Amygdala (tissue), 56 donors: ENCODE measurements at regions not wholly inside any gene's neighbourhood (a gene's known extent, or its start where the extent isn't known, plus 50 kb on each side); places are given as distances from the start of the nearest gene placed in this dataset.
A peak's percentile ranks its signal among the peaks of the same experiment; 100 is the strongest.

Source experiments
- DNase-seq, 56 donors: peaks; one replicate each; lab custom pipeline; 2025; lab: John Stamatoyannopoulos, UW

- no peak for DNase-seq
Measured at GRCh38 chr15:47607695-47608094, 109.6 kb upstream of the SEMA6D start.

GRCh38 chr15:47609693-47610092 lies 107.6 kb upstream of the SEMA6D start:
- DNase-seq: no peak

GRCh38 chr15:47610736-47611135 lies 106.6 kb upstream of the SEMA6D start:
- no peak for DNase-seq

- no peak for DNase-seq
Measured at GRCh38 chr15:47614360-47615011, 102.8 kb upstream of the SEMA6D start.

- no peak for DNase-seq
Measured at GRCh38 chr15:47616876-47617275, 100.4 kb upstream of the SEMA6D start.

- peak in 11 of 56 donors; percentile 1 to 29 (median 8) for DNase-seq
Measured at GRCh38 chr15:47618241-47618640, 99.1 kb upstream of the SEMA6D start.

- DNase-seq: peak in 1 of 56 donors; percentile 4
Measured at GRCh38 chr15:47620960-47621681, 96.2 kb upstream of the SEMA6D start.

- DNase-seq: no peak
Measured at GRCh38 chr15:47622055-47622454, 95.2 kb upstream of the SEMA6D start.

GRCh38 chr15:47624503-47624902 lies 92.8 kb upstream of the SEMA6D start:
- DNase-seq: no peak

GRCh38 chr15:47639042-47639441 lies 78.3 kb upstream of the SEMA6D start:
- no peak for DNase-seq

- DNase-seq: no peak
Measured at GRCh38 chr15:47640079-47640478, 77.2 kb upstream of the SEMA6D start.

GRCh38 chr15:47640901-47641300 lies 76.4 kb upstream of the SEMA6D start:
- no peak for DNase-seq

- DNase-seq: no peak
Measured at GRCh38 chr15:47644722-47645121, 72.6 kb upstream of the SEMA6D start.

- no peak for DNase-seq
Measured at GRCh38 chr15:47650564-47650963, 66.7 kb upstream of the SEMA6D start.

- no peak for DNase-seq
Measured at GRCh38 chr15:47652328-47652727, 65.0 kb upstream of the SEMA6D start.

GRCh38 chr15:47652844-47653243 lies 64.5 kb upstream of the SEMA6D start:
- no peak for DNase-seq

GRCh38 chr15:47661661-47662180 lies 55.6 kb upstream of the SEMA6D start:
- no peak for DNase-seq

- DNase-seq: no peak
Measured at GRCh38 chr15:47663101-47663500, 54.2 kb upstream of the SEMA6D start.
